BE2C (cell line): ENCODE measurements at regions not wholly inside any gene's neighbourhood (a gene's known extent, or its start where the extent isn't known, plus 50 kb on each side); places are given as distances from the start of the nearest gene placed in this dataset.

Source experiments
- DNase-seq: peaks from one replicate; pipeline ENCODE4 v3.0.0-alpha.2; 2020
- H3K27me3 ChIP-seq: fragments of 250-450 bp; sonication (Bioruptor Pico); 2 replicates; pipeline ENCODE4 v1.5.1; 2020; ENCODE audit warnings: mild to moderate bottlenecking
- H3K36me3 ChIP-seq: fragments of 250-450 bp; sonication (Bioruptor Pico); 2 replicates; pipeline ENCODE4 v1.5.1; 2020; ENCODE audit warnings: mild to moderate bottlenecking
- H3K4me1 ChIP-seq: fragments of 250-450 bp; sonication (Bioruptor Pico); 2 replicates; pipeline ENCODE4 v1.5.1; 2020
- H3K4me3 ChIP-seq: 2 replicates; pipeline ENCODE4 v1.5.1; 2011; ENCODE audit warnings: low read depth, low read length
- H3K9me3 ChIP-seq: fragments of 250-450 bp; sonication (Bioruptor Pico); 2 replicates; pipeline ENCODE4 v1.5.1; 2020
- TF ChIP-seq, protein P1 (sequence below): IDR thresholded peaks from 2 replicates; pipeline ENCODE4 v1.5.1; 2012; ENCODE audit warnings: mild to moderate bottlenecking, low read depth, low read length

DNA sequence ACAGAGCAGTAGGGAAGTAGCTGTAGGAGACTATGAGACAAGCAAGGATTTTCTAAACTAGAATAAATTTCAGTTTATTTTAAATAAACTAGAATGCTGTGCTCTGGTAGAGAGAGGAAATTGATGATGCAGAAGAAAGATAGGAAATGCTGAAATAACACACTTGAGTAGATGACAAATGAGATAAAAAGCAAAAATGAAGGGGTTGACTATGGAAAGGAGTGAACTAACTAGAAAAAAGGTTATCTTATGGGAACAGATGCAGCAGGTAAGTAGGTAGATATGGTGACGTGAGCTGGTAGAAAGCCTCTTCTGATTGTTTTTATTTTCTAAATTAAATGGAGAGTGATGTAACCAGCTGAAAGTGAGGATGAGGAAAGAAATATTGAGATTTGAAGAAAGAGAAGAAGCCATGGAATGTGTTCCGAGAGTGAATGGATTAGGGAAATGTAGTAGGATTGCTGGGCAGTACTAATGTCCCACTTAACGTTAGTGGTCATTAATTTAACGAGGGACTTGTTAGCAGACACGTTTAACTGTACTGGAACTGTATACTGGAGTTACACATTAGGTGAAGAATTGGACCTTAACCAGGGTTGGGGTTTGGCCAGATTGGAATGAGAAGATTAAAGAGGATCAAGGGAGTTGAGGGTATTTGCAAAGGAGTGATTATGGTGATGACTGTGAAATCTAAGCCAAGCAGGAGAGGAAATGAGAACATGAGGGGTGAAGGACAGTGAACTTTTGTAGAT, 196.5 kb downstream of the TANC2 start:
- no peaks in the 10 kb centered on the region; the same call in 1 of the 2 replicates for H3K4me1 ChIP-seq
- DNase-seq, result no peak
- H3K27me3 ChIP-seq, result no peaks in the 10 kb centered on the region
- H3K36me3 ChIP-seq, result peaks cover 5% of the 10 kb centered on the region; the same call in 1 of the 2 replicates
- H3K4me3 ChIP-seq, result no peak overlapping the region
- no peaks in the 10 kb centered on the region for H3K9me3 ChIP-seq
- TF ChIP-seq, protein P1, sequence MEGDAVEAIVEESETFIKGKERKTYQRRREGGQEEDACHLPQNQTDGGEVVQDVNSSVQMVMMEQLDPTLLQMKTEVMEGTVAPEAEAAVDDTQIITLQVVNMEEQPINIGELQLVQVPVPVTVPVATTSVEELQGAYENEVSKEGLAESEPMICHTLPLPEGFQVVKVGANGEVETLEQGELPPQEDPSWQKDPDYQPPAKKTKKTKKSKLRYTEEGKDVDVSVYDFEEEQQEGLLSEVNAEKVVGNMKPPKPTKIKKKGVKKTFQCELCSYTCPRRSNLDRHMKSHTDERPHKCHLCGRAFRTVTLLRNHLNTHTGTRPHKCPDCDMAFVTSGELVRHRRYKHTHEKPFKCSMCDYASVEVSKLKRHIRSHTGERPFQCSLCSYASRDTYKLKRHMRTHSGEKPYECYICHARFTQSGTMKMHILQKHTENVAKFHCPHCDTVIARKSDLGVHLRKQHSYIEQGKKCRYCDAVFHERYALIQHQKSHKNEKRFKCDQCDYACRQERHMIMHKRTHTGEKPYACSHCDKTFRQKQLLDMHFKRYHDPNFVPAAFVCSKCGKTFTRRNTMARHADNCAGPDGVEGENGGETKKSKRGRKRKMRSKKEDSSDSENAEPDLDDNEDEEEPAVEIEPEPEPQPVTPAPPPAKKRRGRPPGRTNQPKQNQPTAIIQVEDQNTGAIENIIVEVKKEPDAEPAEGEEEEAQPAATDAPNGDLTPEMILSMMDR, result no peak

DNA sequence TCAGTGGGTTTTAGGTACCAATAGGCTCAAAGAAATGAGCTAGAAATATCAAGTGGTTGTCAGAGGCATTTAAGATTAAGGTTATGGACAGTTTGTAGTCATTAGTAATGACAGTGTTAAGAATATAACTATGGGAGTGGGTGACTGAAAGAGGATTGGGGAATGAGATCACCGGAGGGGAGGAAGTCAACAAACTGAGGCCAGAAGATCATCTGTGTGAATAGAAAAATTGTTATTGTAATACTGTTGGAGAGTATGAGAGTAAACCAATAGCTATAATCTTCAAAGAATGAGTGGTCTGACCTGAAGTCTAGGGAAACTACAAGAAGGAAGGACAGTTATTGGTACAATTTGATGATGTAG, 197.1 kb downstream of the TANC2 start:
- no peaks in the 10 kb centered on the region for H3K9me3 ChIP-seq

DNA sequence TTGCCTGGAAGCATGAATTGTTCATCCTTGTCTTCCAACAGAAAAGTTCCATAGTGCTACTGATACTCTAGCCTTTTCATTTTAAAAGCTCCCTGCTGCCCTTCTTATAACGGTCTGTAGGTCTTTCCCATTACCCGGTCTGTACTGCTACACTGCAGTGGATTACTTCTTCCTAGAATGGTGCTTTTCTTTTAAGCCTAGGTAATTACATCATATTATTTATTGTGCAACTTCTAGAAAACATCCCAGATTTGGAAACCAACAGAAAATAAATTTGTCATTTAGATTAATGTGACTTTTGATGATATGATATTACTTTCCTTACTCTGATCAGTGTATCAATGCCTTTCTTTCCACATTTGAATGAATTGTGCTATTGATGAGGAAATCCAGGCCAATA, 199.4 kb downstream of the TANC2 start:
- TF ChIP-seq, protein P1, result no peak

More for the DNA sequence above, 197.1 kb downstream of the TANC2 start:
- TF ChIP-seq, protein P1, result no peak
- DNase-seq, result no peak
- no peaks in the 10 kb centered on the region for H3K27me3 ChIP-seq
- no peak overlapping the region for H3K4me3 ChIP-seq
- no peaks in the 10 kb centered on the region; the same call in 1 of the 2 replicates for H3K4me1 ChIP-seq
- H3K36me3 ChIP-seq, result peaks cover 5% of the 10 kb centered on the region; the same call in 1 of the 2 replicates

DNA sequence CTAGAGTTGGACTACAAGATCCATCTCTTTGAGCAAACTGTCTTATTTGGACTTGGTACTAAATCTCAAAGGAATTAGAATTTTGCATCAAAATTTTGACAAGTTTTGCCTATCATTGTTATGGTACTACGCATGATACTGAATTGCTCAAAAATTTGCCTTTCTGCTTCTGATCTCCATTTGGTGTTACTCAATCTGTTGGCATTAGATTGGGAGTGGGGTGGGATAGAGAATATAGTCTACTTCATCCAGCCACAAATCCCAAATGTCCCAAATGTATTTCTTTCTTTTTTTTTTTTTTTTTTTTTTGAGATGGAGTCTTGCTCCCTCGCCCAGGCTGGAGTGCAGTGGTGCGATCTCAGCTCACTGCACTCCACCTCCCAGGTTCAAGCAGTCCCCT, 204.8 kb downstream of the TANC2 start:
- no peaks in the 10 kb centered on the region for H3K27me3 ChIP-seq
- H3K36me3 ChIP-seq, result no peaks in the 10 kb centered on the region
- no peak overlapping the region for H3K4me3 ChIP-seq
- DNase-seq, result no peak
- TF ChIP-seq, protein P1, result no peak
- no peaks in the 10 kb centered on the region; the same call in 1 of the 2 replicates for H3K4me1 ChIP-seq
- H3K9me3 ChIP-seq, result no peaks in the 10 kb centered on the region

More for the DNA sequence above, 199.4 kb downstream of the TANC2 start:
- no peaks in the 10 kb centered on the region for H3K27me3 ChIP-seq
- no peaks in the 10 kb centered on the region; the same call in 1 of the 2 replicates for H3K4me1 ChIP-seq
- no peaks in the 10 kb centered on the region for H3K9me3 ChIP-seq
- no peak overlapping the region for H3K4me3 ChIP-seq
- H3K36me3 ChIP-seq, result peaks cover 5% of the 10 kb centered on the region; the same call in 1 of the 2 replicates
- no peak for DNase-seq

DNA sequence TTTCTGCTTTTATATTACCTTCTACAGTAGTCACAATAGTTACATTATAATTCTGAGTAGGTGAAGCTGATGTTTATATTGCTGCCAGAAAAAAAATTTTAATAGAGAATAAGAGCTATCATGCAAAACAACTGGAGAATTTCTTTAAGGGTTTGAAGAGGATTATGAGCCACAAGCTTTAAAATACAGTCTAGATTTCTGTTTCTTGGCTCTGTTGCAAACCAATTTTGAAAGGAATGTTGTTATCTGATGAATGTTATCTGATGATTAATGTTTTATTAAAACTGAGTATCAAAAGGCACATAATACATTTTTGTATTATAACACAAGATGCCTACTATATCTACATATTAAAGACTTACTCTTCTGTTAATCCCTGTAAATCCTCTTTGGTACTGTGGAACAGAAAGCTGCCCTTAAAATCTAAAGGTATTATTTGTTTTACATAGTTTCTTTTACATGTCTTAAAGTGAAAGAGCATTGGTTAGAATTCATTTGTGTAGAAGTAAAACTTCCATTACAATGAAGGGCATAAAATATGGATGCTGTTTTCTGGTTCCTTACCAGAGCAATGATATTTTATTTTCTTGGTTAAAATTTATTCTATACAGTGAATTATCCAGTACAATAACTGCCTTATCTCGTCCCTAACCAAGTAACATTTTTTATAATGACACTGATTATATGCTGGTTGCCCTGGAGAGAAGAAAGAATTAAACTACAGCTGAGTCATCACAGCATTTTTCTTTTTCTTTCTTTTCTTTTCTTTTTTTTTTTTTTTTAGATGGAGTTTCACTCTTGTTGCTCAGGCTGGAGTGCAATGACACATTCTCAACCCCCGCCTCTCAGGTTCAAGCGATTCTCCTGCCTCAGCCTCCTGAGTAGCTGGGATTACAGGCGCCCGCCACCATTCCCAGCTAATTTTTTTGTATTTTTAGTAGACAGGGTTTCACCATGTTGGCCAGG, 205.7 kb downstream of the TANC2 start:
- Histone ChIP-seq H3K36me3 (no peaks in the 10 kb centered on the region), H3K27me3 (no peaks in the 10 kb centered on the region), H3K9me3 (no peaks in the 10 kb centered on the region), H3K4me3 (no peak overlapping the region), H3K4me1 (no peaks in the 10 kb centered on the region; the same call in 1 of the 2 replicates)
- no peak for DNase-seq
- TF ChIP-seq, protein P1, result no peak
